GM12891 (cell line): ENCODE measurements at regions not wholly inside any gene's neighbourhood (a gene's known extent, or its start where the extent isn't known, plus 50 kb on each side); places are given as distances from the start of the nearest gene placed in this dataset.

ENCODE experiments used
- POLR2A ChIP-seq: IDR thresholded peaks from 2 replicates; pipeline ENCODE4 v1.6.1; 2011; ENCODE audit warnings: low read depth, low read length, control low read depth
- POLR2AphosphoS5 ChIP-seq: IDR thresholded peaks from 2 replicates; pipeline ENCODE4 v1.6.1; 2011; ENCODE audit warnings: low read depth, low read length, control low read depth
- TAF1 ChIP-seq: IDR thresholded peaks from 2 replicates; pipeline ENCODE4 v1.6.1; 2011; ENCODE audit warnings: low read depth, low read length, control low read depth

GRCh38 chr7:88523645-88524044 is 217.0 kb upstream of the STEAP4 start:
- TF ChIP-seq POLR2AphosphoS5 (no peak), TAF1 (no peak), POLR2A (no peak)
